ENCODE measurements at regions not wholly inside any gene's neighbourhood (a gene's known extent, or its start where the extent isn't known, plus 50 kb on each side); places are given as distances from the start of the nearest gene placed in this dataset.

DNA sequence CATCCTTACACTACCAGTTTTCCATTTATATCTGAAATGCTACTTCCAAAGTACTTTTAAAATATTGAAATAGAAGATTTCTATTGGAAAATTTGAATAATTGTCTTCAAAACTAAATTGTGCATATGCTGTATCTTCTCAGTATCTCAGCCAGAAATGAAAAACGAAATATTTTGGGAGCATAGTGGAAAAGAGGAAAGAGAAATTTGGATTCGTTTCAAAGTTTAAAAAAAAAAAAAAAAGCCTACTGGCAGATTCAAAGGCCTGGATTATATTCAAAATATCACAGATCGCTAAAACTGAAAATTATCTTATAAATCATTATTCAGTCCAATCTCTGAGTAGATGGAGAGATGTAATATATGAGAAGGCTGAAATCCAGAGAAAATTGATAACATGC lies 440.7 kb downstream of the TAF11L14 start:
- H3K27ac ChIP-seq (ENCODE audit: low read depth in 1 of 2, low read length in 2 of 2): no peak overlapping the region
- intact Hi-C loops (cut with DNase I): no loop called here
- H3K27me3 ChIP-seq (ENCODE audit: control insufficient read depth in 1 of 2, insufficient read depth in 2 of 2, low read length in 1 of 2): no peaks in the 10 kb centered on the region
- H3K36me3 ChIP-seq (ENCODE audit: control insufficient read depth in 1 of 2, insufficient read depth in 2 of 2, low read length in 1 of 2): no peaks in the 10 kb centered on the region
- H3K4me1 ChIP-seq (ENCODE audit: control insufficient read depth in 1 of 2, insufficient read depth in 2 of 2, low read length in 2 of 2): no peaks in the 10 kb centered on the region
- no peak overlapping the region for H3K4me3 ChIP-seq (ENCODE audit: low read length in 2 of 2)
- ATAC-seq (ENCODE audit: low FRiP score) (no peak), DNase-seq (no peak)
- peaks cover 2% of the 10 kb centered on the region for H3K9me3 ChIP-seq (ENCODE audit: control insufficient read depth, low read length)
- WGBS, 2 donors: 41 to 48% methylated on average over 3 of the region's 3 CpGs

- intact Hi-C loops (cut with DNase I): no loop called here
- Histone ChIP-seq H3K9me3 (ENCODE audit: control insufficient read depth, low read length) (peaks cover 2% of the 10 kb centered on the region), H3K27ac (ENCODE audit: low read depth in 1 of 2, low read length in 2 of 2) (no peak overlapping the region), H3K4me3 (ENCODE audit: low read length in 2 of 2) (no peak overlapping the region), H3K36me3 (ENCODE audit: control insufficient read depth in 1 of 2, insufficient read depth in 2 of 2, low read length in 1 of 2) (no peaks in the 10 kb centered on the region), H3K27me3 (ENCODE audit: control insufficient read depth in 1 of 2, insufficient read depth in 2 of 2, low read length in 1 of 2) (no peaks in the 10 kb centered on the region), H3K4me1 (ENCODE audit: control insufficient read depth in 1 of 2, insufficient read depth in 2 of 2, low read length in 2 of 2) (no peaks in the 10 kb centered on the region)
- ATAC-seq (ENCODE audit: low FRiP score) (no peak), DNase-seq (no peak)
Measured at GRCh38 chr5:18078157-18078556, 443.9 kb downstream of the TAF11L14 start.

- intact Hi-C loops (cut with DNase I): no loop called here
- Histone ChIP-seq H3K9me3 (ENCODE audit: control insufficient read depth, low read length) (peaks cover 2% of the 10 kb centered on the region), H3K27me3 (ENCODE audit: control insufficient read depth in 1 of 2, insufficient read depth in 2 of 2, low read length in 1 of 2) (no peaks in the 10 kb centered on the region), H3K4me3 (ENCODE audit: low read length in 2 of 2) (no peak overlapping the region), H3K4me1 (ENCODE audit: control insufficient read depth in 1 of 2, insufficient read depth in 2 of 2, low read length in 2 of 2) (no peaks in the 10 kb centered on the region), H3K27ac (ENCODE audit: low read depth in 1 of 2, low read length in 2 of 2) (no peak overlapping the region), H3K36me3 (ENCODE audit: control insufficient read depth in 1 of 2, insufficient read depth in 2 of 2, low read length in 1 of 2) (no peaks in the 10 kb centered on the region)
- whole genome bisulfite sequencing, 2 donors: 85% methylated on average over 3 of the region's 3 CpGs
- DNase-seq (no peak), ATAC-seq (ENCODE audit: low FRiP score) (no peak)
Measured at GRCh38 chr5:18079831-18080230, 445.6 kb downstream of the TAF11L14 start.

- DNase-seq (no peak), ATAC-seq (ENCODE audit: low FRiP score) (no peak)
- no peaks in the 10 kb centered on the region for H3K27me3 ChIP-seq (ENCODE audit: control insufficient read depth in 1 of 2, insufficient read depth in 2 of 2, low read length in 1 of 2)
- no peaks in the 10 kb centered on the region for H3K36me3 ChIP-seq (ENCODE audit: control insufficient read depth in 1 of 2, insufficient read depth in 2 of 2, low read length in 1 of 2)
- H3K4me3 ChIP-seq (ENCODE audit: low read length in 2 of 2): no peak overlapping the region
- no peak overlapping the region for H3K27ac ChIP-seq (ENCODE audit: low read depth in 1 of 2, low read length in 2 of 2)
- WGBS, 2 donors: 79 to 83% methylated on average over 9 of the region's 9 CpGs
- no peaks in the 10 kb centered on the region for H3K9me3 ChIP-seq (ENCODE audit: control insufficient read depth, low read length)
- intact Hi-C loops (cut with DNase I): no loop called here
- H3K4me1 ChIP-seq (ENCODE audit: control insufficient read depth in 1 of 2, insufficient read depth in 2 of 2, low read length in 2 of 2): no peaks in the 10 kb centered on the region
Measured at GRCh38 chr5:18088020-18088579, 453.8 kb downstream of the TAF11L14 start.

DNA sequence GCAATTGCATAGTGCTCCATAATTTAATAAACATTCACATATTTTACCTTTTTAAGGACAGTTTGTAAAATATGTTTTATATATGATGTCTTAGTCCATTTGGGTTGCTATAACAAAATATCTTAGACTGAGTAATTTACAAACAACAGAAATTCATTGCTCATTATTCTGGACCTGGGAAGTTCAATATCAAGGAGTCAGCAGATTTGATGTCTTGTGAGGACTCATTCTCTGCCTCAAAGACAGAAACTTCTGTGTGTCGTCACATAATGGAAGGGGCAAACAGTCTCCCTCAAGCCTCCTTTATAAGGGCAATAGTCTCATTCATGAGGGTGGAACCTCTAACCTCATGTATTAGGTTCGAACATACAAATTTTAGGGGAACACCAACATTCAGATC lies 455.9 kb downstream of the TAF11L14 start:
- Histone ChIP-seq H3K27ac (ENCODE audit: low read depth in 1 of 2, low read length in 2 of 2) (no peak overlapping the region), H3K9me3 (ENCODE audit: control insufficient read depth, low read length) (no peaks in the 10 kb centered on the region), H3K4me3 (ENCODE audit: low read length in 2 of 2) (no peak overlapping the region), H3K36me3 (ENCODE audit: control insufficient read depth in 1 of 2, insufficient read depth in 2 of 2, low read length in 1 of 2) (no peaks in the 10 kb centered on the region), H3K27me3 (ENCODE audit: control insufficient read depth in 1 of 2, insufficient read depth in 2 of 2, low read length in 1 of 2) (no peaks in the 10 kb centered on the region), H3K4me1 (ENCODE audit: control insufficient read depth in 1 of 2, insufficient read depth in 2 of 2, low read length in 2 of 2) (no peaks in the 10 kb centered on the region)
- intact Hi-C loops (cut with DNase I): no loop called here
- ATAC-seq (ENCODE audit: low FRiP score) (no peak), DNase-seq (no peak)
- 70 to 80% methylated on average over 2 of the region's 2 CpGs for WGBS, 2 donors

- Histone ChIP-seq H3K36me3 (ENCODE audit: control insufficient read depth in 1 of 2, insufficient read depth in 2 of 2, low read length in 1 of 2) (no peaks in the 10 kb centered on the region), H3K4me1 (ENCODE audit: control insufficient read depth in 1 of 2, insufficient read depth in 2 of 2, low read length in 2 of 2) (no peaks in the 10 kb centered on the region), H3K9me3 (ENCODE audit: control insufficient read depth, low read length) (no peaks in the 10 kb centered on the region), H3K27me3 (ENCODE audit: control insufficient read depth in 1 of 2, insufficient read depth in 2 of 2, low read length in 1 of 2) (no peaks in the 10 kb centered on the region), H3K4me3 (ENCODE audit: low read length in 2 of 2) (no peak overlapping the region), H3K27ac (ENCODE audit: low read depth in 1 of 2, low read length in 2 of 2) (no peak overlapping the region)
- DNase-seq: no peak
- whole genome bisulfite sequencing, 2 donors: 2 to 6% methylated on average over 2 of the region's 2 CpGs
- ATAC-seq (ENCODE audit: low FRiP score): no peak
- intact Hi-C loops (cut with DNase I): no loop called here
Measured at GRCh38 chr5:18091142-18091541, 456.9 kb downstream of the TAF11L14 start.

- Histone ChIP-seq H3K27ac (ENCODE audit: low read depth in 1 of 2, low read length in 2 of 2) (no peak overlapping the region), H3K27me3 (ENCODE audit: control insufficient read depth in 1 of 2, insufficient read depth in 2 of 2, low read length in 1 of 2) (no peaks in the 10 kb centered on the region), H3K9me3 (ENCODE audit: control insufficient read depth, low read length) (no peaks in the 10 kb centered on the region), H3K36me3 (ENCODE audit: control insufficient read depth in 1 of 2, insufficient read depth in 2 of 2, low read length in 1 of 2) (no peaks in the 10 kb centered on the region), H3K4me1 (ENCODE audit: control insufficient read depth in 1 of 2, insufficient read depth in 2 of 2, low read length in 2 of 2) (no peaks in the 10 kb centered on the region), H3K4me3 (ENCODE audit: low read length in 2 of 2) (no peak overlapping the region)
- intact Hi-C loops (cut with DNase I): no loop called here
- ATAC-seq (ENCODE audit: low FRiP score) (no peak), DNase-seq (no peak)
- WGBS, 2 donors: 56 to 69% methylated on average over 2 of the region's 2 CpGs
Measured at GRCh38 chr5:18091758-18092157, 457.5 kb downstream of the TAF11L14 start.

- intact Hi-C loops (cut with DNase I): no loop called here
- no peak for ATAC-seq (ENCODE audit: low FRiP score)
- WGBS, 2 donors: 82 to 89% methylated on average over 2 of the region's 2 CpGs
Measured at GRCh38 chr5:18095061-18095460, 460.8 kb downstream of the TAF11L14 start.

DNA sequence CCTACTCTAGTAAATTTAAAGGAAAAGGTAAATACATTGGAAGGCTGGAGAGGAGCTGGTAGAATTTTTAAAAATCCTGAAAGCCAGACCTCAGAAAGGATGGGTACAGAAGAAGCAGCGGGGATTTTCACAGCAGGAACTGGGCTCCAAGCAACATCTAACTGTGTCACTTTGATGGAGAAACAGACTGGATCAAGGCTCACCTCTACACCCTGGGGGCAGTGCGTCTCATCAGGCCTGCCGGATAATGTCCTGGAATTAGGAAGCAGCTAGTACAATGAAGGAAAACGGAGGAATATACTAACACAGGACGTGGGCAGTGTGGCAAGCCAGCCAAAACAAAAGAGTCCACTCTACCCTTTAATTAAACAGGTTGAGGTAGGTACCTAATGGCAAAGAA lies 463.6 kb downstream of the TAF11L14 start:
- ATAC-seq (ENCODE audit: low FRiP score): no peak
- H3K27me3 ChIP-seq (ENCODE audit: control insufficient read depth in 1 of 2, insufficient read depth in 2 of 2, low read length in 1 of 2): peaks cover 0 to 3% of the 10 kb centered on the region in 2 donors
- intact Hi-C loops (cut with DNase I): no loop called here

More at GRCh38 chr5:18095061-18095460, 460.8 kb downstream of the TAF11L14 start:
- H3K27ac ChIP-seq (ENCODE audit: low read depth in 1 of 2, low read length in 2 of 2): no peak overlapping the region
- peaks cover 0 to 3% of the 10 kb centered on the region in 2 donors for H3K27me3 ChIP-seq (ENCODE audit: control insufficient read depth in 1 of 2, insufficient read depth in 2 of 2, low read length in 1 of 2)
- H3K4me1 ChIP-seq (ENCODE audit: control insufficient read depth in 1 of 2, insufficient read depth in 2 of 2, low read length in 2 of 2): no peaks in the 10 kb centered on the region
- no peak for DNase-seq
- H3K9me3 ChIP-seq (ENCODE audit: control insufficient read depth, low read length): peaks cover 1% of the 10 kb centered on the region
- H3K36me3 ChIP-seq (ENCODE audit: control insufficient read depth in 1 of 2, insufficient read depth in 2 of 2, low read length in 1 of 2): no peaks in the 10 kb centered on the region
- H3K4me3 ChIP-seq (ENCODE audit: low read length in 2 of 2): no peak overlapping the region

More for the DNA sequence above, 463.6 kb downstream of the TAF11L14 start:
- Histone ChIP-seq H3K36me3 (ENCODE audit: control insufficient read depth in 1 of 2, insufficient read depth in 2 of 2, low read length in 1 of 2) (no peaks in the 10 kb centered on the region), H3K4me3 (ENCODE audit: low read length in 2 of 2) (no peak overlapping the region), H3K9me3 (ENCODE audit: control insufficient read depth, low read length) (peaks cover 1% of the 10 kb centered on the region), H3K4me1 (ENCODE audit: control insufficient read depth in 1 of 2, insufficient read depth in 2 of 2, low read length in 2 of 2) (no peaks in the 10 kb centered on the region), H3K27ac (ENCODE audit: low read depth in 1 of 2, low read length in 2 of 2) (no peak overlapping the region)
- WGBS, 2 donors: 61 to 62% methylated on average over 5 of the region's 5 CpGs
- DNase-seq: no peak

Data from aorta (tissue), 5 donors.